T-cell (primary cell): ENCODE measurements at regions not wholly inside any gene's neighbourhood (a gene's known extent, or its start where the extent isn't known, plus 50 kb on each side); places are given as distances from the start of the nearest gene placed in this dataset.

Experiments
- ATAC-seq, 4 experiments: fragments of 200-7000 bp in 3 of 4; fragments of 150-1000 bp in 1 of 4; cut with Tn5 transposase; replicated peaks in 1 of 4; 1 replicate in 3 of 4; 2 replicates in 1 of 4; pipeline ENCODE4 v1.10.0; 2021; ENCODE audit warnings: moderate library complexity in 3 of 4, mild to moderate bottlenecking in 2 of 4, moderate number of reproducible peaks in 1 of 4
- CTCF ChIA-PET, 2 donors: fragments of 300-600 bp; sonication (Branson Sonifier 250); formaldehyde crosslinking; loops; one replicate each; lab custom pipeline; 2022; ENCODE audit warnings: antibody characterized with exemption in 2 of 2; lab: Charles Lee
- POLR2A ChIA-PET, 2 donors: fragments of 300-600 bp; sonication (Branson Sonifier 250); formaldehyde crosslinking; loops; one replicate each; lab custom pipeline; 2022; ENCODE audit warnings: antibody characterized with exemption in 2 of 2; lab: Charles Lee
- DNase-seq, 35 experiments: peaks; one replicate each; pipeline versions ENCODE4 v3.0.0 to v3.0.0-alpha.2; 2013 to 2023
- H3K27ac ChIP-seq: one replicate; pipeline ENCODE4 v1.5.1; 2013; ENCODE audit warnings: low read length
- H3K27me3 ChIP-seq, 2 experiments: replicated peaks in 1 of 2; 1 replicate in 1 of 2; 2 replicates in 1 of 2; pipeline versions ENCODE4 v1.6.1 to v1.7.0; 2013; ENCODE audit warnings: low read length in 1 of 2, mixed read lengths in 1 of 2; ENCODE audit not compliant: control insufficient read depth in 2 of 2, insufficient read depth in 2 of 2; ENCODE audit errors: extremely low read depth in 1 of 2
- H3K36me3 ChIP-seq, 2 donors: 1 replicate in 1 of 2; 2 replicates in 1 of 2; pipeline versions ENCODE4 v1.6.1 to v1.7.0; 2013; ENCODE audit warnings: low read length in 1 of 2; ENCODE audit not compliant: control insufficient read depth in 2 of 2, insufficient read depth in 1 of 2; ENCODE audit errors: extremely low read depth in 1 of 2
- H3K4me1 ChIP-seq, 2 experiments: 1 replicate in 1 of 2; 2 replicates in 1 of 2; pipeline versions ENCODE4 v1.6.1 to v1.7.0; 2013; ENCODE audit warnings: low read length in 2 of 2, mixed read lengths in 1 of 2; ENCODE audit not compliant: insufficient read depth in 2 of 2, control insufficient read depth in 1 of 2; ENCODE audit errors: extremely low read depth in 1 of 2
- H3K4me3 ChIP-seq, 2 donors: 1 replicate in 1 of 2; 2 replicates in 1 of 2; pipeline versions ENCODE4 v1.5.1 to v1.7.0; 2013; ENCODE audit warnings: mild to moderate bottlenecking in 2 of 2, low read length in 1 of 2, moderate library complexity in 1 of 2; ENCODE audit not compliant: control insufficient read depth in 1 of 2; ENCODE audit errors: extremely low read depth in 1 of 2
- H3K9me3 ChIP-seq: 2 replicates; pipeline ENCODE4 v1.7.0; 2013
- H3K27ac Mint-ChIP-seq, 2 donors: one replicate each; pipeline ENCODE4 v1.8.0; 2020 to 2021; ENCODE audit warnings: mild to moderate bottlenecking in 2 of 2, mixed read lengths in 2 of 2
- H3K27me3 Mint-ChIP-seq, 2 donors: one replicate each; pipeline ENCODE4 v1.8.0; 2021 to 2022; ENCODE audit warnings: mixed read lengths in 2 of 2
- H3K36me3 Mint-ChIP-seq: one replicate; pipeline ENCODE4 v1.8.0; 2021; ENCODE audit warnings: mixed read lengths
- H3K4me1 Mint-ChIP-seq, 3 donors: one replicate each; pipeline ENCODE4 v1.8.0; 2020 to 2022; ENCODE audit warnings: mixed read lengths in 3 of 3, mild to moderate bottlenecking in 1 of 3
- H3K4me3 Mint-ChIP-seq, 3 donors: one replicate each; pipeline ENCODE4 v1.8.0; 2020 to 2022; ENCODE audit warnings: mild to moderate bottlenecking in 3 of 3, mixed read lengths in 3 of 3, moderate library complexity in 3 of 3
- H3K9me3 Mint-ChIP-seq, 3 donors: one replicate each; pipeline ENCODE4 v1.8.0; 2020 to 2022; ENCODE audit warnings: mixed read lengths in 3 of 3
- WGBS: methylation state at CpG from one replicate; pipeline ENCODE4 v1.1.5; 2013; ENCODE audit warnings: missing lambda C conversion rate; ENCODE audit not compliant: insufficient coverage; 5-methylcytosine and 5-hydroxymethylcytosine counted together

DNA sequence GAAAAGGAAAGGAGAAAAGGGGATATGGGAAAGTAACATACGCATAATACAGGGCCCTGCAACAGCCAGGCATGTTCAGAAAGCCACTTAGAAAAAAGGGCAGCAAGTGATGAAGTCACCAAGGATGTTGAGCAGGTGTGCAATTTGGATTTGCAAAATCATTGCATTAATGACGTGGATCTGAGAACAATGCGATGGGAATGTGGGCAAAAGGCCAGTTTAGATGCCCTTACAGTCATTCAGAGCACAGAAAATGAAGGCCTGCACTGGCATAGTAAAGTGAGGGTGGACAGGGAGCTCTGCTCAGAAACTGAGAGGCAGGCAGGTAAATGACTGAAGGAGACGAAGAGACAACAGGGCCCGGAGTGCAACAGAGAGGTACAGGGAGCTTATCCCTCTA is 123.7 kb upstream of the NHSL1 start:
- ChIA-PET POLR2A (no interaction called here), CTCF (interaction anchor here in 1 of 2 donors (0.6 kb wide), 1 partner anchor 13 kb away, joined by 3 read pairs; no protein-coding TSS in a partner anchor)
- ATAC-seq (no peak), DNase-seq (no peak)
- Mint-ChIP-seq H3K9me3 (no peaks in the 10 kb centered on the region), H3K36me3 (no peaks in the 10 kb centered on the region), H3K4me3 (no peak overlapping the region), H3K27ac (no peak overlapping the region), H3K4me1 (no peaks in the 10 kb centered on the region), H3K27me3 (no peaks in the 10 kb centered on the region)
- no peak overlapping the region for H3K4me3 ChIP-seq
- 87% methylated on average over 4 of the region's 5 CpGs for WGBS
- H3K4me1 ChIP-seq = no peaks in the 10 kb centered on the region
- H3K27ac ChIP-seq = no peak overlapping the region
- no peaks in the 10 kb centered on the region for H3K36me3 ChIP-seq
- no peaks in the 10 kb centered on the region for H3K27me3 ChIP-seq
- H3K9me3 ChIP-seq = no peaks in the 10 kb centered on the region

DNA sequence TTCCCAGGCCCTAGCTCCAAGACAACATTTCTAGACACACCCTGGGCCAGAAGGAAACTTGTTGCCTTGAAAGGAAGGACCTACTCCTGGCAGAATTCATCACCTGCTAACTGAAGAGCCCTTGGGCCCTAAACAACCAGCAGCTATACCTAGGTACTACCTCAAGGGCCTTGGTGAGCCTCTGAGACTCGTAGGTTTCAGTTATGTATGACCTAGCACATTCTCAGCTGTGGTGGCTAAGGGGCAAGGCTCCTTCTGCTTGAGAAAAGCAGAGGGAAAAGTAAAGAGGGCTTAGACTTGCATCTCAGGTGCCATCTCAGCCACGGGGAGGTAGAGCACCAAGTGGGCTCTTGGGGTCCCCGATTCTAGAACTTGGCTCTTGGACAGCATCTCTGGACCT is 132.3 kb upstream of the NHSL1 start:
- ATAC-seq (no peak), DNase-seq (no peak)
- CTCF ChIA-PET = no interaction called here
- 73% methylated on average over 3 of the region's 3 CpGs for WGBS
- Histone ChIP-seq H3K4me3 (no peak overlapping the region), H3K36me3 (no peaks in the 10 kb centered on the region), H3K9me3 (no peaks in the 10 kb centered on the region), H3K4me1 (no peaks in the 10 kb centered on the region), H3K27me3 (peaks cover 0 to 16% of the 10 kb centered on the region in 2 experiments), H3K27ac (no peak overlapping the region)
- H3K4me1 Mint-ChIP-seq = no peaks in the 10 kb centered on the region
- no peak overlapping the region for H3K27ac Mint-ChIP-seq
- POLR2A ChIA-PET = no interaction called here
- H3K9me3 Mint-ChIP-seq = peaks cover 0 to 6% (median 2%) of the 10 kb centered on the region in 3 donors
- no peaks in the 10 kb centered on the region for H3K36me3 Mint-ChIP-seq
- no peak overlapping the region for H3K4me3 Mint-ChIP-seq
- peaks cover 5 to 25% of the 10 kb centered on the region in 2 donors for H3K27me3 Mint-ChIP-seq

DNA sequence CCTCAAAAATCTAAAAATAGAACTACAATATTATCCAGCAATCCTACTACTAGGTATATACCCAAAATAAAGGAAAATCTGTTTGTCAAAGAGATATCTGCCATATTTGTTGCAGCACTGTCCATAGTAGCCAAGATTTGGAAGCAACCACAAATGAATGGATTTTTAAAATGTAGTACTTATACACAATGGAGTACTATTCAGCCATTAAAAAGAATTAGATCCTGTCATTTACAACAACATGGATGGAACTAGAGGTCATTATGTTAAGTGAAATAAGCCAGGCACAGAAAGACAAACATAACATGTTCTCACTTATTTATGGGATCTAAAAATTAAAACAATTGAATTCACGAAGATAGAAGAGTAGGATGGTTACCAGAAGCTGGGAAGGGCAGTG is 135.7 kb upstream of the CCDC28A start:
- no peaks in the 10 kb centered on the region for H3K36me3 ChIP-seq
- POLR2A ChIA-PET = no interaction called here
- no peaks in the 10 kb centered on the region for H3K27me3 ChIP-seq
- no peaks in the 10 kb centered on the region for H3K9me3 ChIP-seq
- no peak overlapping the region for H3K27ac Mint-ChIP-seq
- CTCF ChIA-PET = interaction anchor here in 1 of 2 donors (0.6 kb wide), 1 partner anchor 309 kb away, joined by 4 read pairs; no protein-coding TSS in a partner anchor
- H3K4me1 Mint-ChIP-seq = no peaks in the 10 kb centered on the region
- no peak overlapping the region for H3K4me3 ChIP-seq
- DNase-seq (no peak), ATAC-seq (no peak)
- no peak overlapping the region for H3K27ac ChIP-seq
- no peaks in the 10 kb centered on the region for H3K36me3 Mint-ChIP-seq
- peaks cover 5 to 13% of the 10 kb centered on the region in 2 donors for H3K27me3 Mint-ChIP-seq
- H3K4me3 Mint-ChIP-seq = no peak overlapping the region
- no CpG with 5 or more reads among the region's 1 CpG for WGBS
- no peaks in the 10 kb centered on the region for H3K4me1 ChIP-seq
- H3K9me3 Mint-ChIP-seq = peaks cover 0 to 6% (median 0%) of the 10 kb centered on the region in 3 donors

DNA sequence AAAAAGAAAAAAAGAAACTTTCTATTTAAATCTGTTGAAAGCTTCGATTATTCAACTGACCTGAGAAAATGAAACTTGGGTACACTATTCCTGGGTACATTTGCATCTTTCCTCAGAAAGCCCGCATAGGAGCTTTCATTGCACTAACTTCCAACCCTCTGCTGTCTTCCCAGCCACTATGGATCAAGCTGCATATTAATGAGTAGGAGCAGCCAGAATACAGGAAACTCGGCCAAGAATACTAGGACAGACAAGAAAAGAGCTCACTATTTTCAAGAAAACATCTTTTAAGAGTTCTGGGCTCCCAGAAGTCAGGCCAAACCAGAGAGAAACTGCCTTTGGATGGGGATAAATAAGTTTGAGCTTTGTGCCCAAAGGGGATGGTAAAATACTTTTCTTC is 135.0 kb upstream of the CCDC28A start:
- Mint-ChIP-seq H3K27me3 (peaks cover 0 to 13% of the 10 kb centered on the region in 2 donors), H3K4me1 (no peaks in the 10 kb centered on the region), H3K9me3 (no peaks in the 10 kb centered on the region), H3K4me3 (no peak overlapping the region), H3K27ac (no peak overlapping the region), H3K36me3 (no peaks in the 10 kb centered on the region)
- ChIA-PET POLR2A (no interaction called here), CTCF (no interaction called here)
- Histone ChIP-seq H3K27me3 (no peaks in the 10 kb centered on the region), H3K36me3 (no peaks in the 10 kb centered on the region), H3K4me1 (no peaks in the 10 kb centered on the region), H3K9me3 (no peaks in the 10 kb centered on the region), H3K4me3 (no peak overlapping the region), H3K27ac (no peak overlapping the region)
- ATAC-seq (no peak), DNase-seq (no peak)
- WGBS = no CpG with 5 or more reads among the region's 3 CpGs

DNA sequence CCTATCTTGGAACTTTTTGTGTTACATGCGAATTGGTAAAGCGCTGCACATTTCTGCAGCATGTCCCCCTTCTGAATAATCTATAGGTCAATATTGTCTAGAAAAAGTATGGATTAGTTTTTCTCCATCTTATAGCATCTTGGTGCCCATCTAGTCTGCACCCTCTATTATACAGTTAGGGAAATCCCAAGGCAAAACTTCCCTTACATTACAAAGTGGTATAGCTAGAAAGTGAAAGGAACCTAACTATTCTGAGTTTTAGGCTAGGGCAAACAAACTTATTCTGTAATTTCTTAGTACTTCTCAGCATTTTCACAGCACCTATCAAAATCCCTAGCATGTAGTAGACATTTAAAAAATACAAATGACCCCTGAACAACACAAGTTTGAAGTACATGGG is 133.5 kb upstream of the CCDC28A start:
- CTCF ChIA-PET = interaction anchor here (0.6 kb wide), 2 partner anchors 31 to 40 kb away, joined by 4 to 5 read pairs; no protein-coding TSS in a partner anchor
- H3K4me1 ChIP-seq = no peaks in the 10 kb centered on the region
- H3K36me3 Mint-ChIP-seq = no peaks in the 10 kb centered on the region
- POLR2A ChIA-PET = interaction anchor here in 1 of 2 donors (0.6 kb wide), 1 partner anchor 45 kb away, joined by 3 read pairs; no protein-coding TSS in a partner anchor
- H3K9me3 ChIP-seq = no peaks in the 10 kb centered on the region
- H3K4me3 Mint-ChIP-seq = no peak overlapping the region
- H3K4me1 Mint-ChIP-seq = no peaks in the 10 kb centered on the region
- ATAC-seq = no peak
- no peaks in the 10 kb centered on the region for H3K36me3 ChIP-seq
- no peak overlapping the region for H3K27ac ChIP-seq
- no peak overlapping the region for H3K4me3 ChIP-seq
- H3K9me3 Mint-ChIP-seq = no peaks in the 10 kb centered on the region
- H3K27me3 Mint-ChIP-seq = peaks cover 0 to 3% of the 10 kb centered on the region in 2 donors
- no peak for DNase-seq
- H3K27me3 ChIP-seq = no peaks in the 10 kb centered on the region
- no peak overlapping the region for H3K27ac Mint-ChIP-seq
- WGBS = no CpG with 5 or more reads among the region's 2 CpGs

DNA sequence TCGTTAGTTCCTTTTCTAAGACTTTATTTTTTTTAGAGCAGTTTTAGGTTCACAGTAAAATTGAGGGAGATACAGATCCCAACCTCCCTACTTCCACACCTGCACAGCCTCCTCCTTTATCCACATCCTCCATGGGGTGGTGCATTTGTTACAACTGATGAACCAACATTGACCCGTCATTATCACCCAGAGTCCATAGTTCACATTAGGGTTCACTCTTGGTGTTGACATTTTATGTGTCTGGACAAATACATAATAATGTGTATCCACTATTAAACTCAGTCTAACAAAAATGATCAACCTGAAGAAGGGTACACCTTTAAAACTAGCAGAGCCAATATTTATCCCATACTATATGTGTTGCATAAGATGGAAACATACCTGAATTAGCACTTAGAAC is 130.4 kb upstream of the CCDC28A start:
- DNase-seq = no peak
- Histone ChIP-seq H3K36me3 (no peaks in the 10 kb centered on the region), H3K27ac (no peak overlapping the region), H3K9me3 (no peaks in the 10 kb centered on the region), H3K4me1 (no peaks in the 10 kb centered on the region), H3K4me3 (no peak overlapping the region), H3K27me3 (no peaks in the 10 kb centered on the region)
- no peaks in the 10 kb centered on the region for H3K36me3 Mint-ChIP-seq
- no peak overlapping the region for H3K4me3 Mint-ChIP-seq
- H3K9me3 Mint-ChIP-seq = no peaks in the 10 kb centered on the region
- WGBS = no CpG with 5 or more reads among the region's 2 CpGs
- POLR2A ChIA-PET = no interaction called here
- H3K27me3 Mint-ChIP-seq = peaks cover 0 to 2% of the 10 kb centered on the region in 2 donors
- no peaks in the 10 kb centered on the region for H3K4me1 Mint-ChIP-seq
- no peak for ATAC-seq
- CTCF ChIA-PET = no interaction called here
- no peak overlapping the region for H3K27ac Mint-ChIP-seq
